Stomach (tissue), 4 donors: ENCODE measurements at regions not wholly inside any gene's neighbourhood (a gene's known extent, or its start where the extent isn't known, plus 50 kb on each side); places are given as distances from the start of the nearest gene placed in this dataset.

Experiments
- POLR2A ChIP-seq, 4 donors: fragments of 450-650 bp; IDR thresholded peaks; one replicate each; pipeline ENCODE4 v1.6.1; 2016; ENCODE audit warnings: antibody characterized with exemption in 4 of 4, control low read depth in 2 of 4, mild to moderate bottlenecking in 1 of 4, moderate library complexity in 1 of 4
- POLR2AphosphoS5 ChIP-seq, 3 donors: sonication (generic); formaldehyde crosslinking; IDR thresholded peaks; one replicate each; pipeline ENCODE4 v1.6.1; 2016; ENCODE audit warnings: antibody characterized with exemption in 3 of 3
- TF ChIP-seq, protein P1 (sequence below), 7 experiments: fragments of 450-650 bp in 4 of 7; fragments of 200-600 bp in 3 of 7; sonication (generic) in 3 of 7; IDR thresholded peaks; one replicate each; pipeline ENCODE4 v1.5.1; 2016 to 2019; ENCODE audit warnings: antibody characterized with exemption in 7 of 7, control low read depth in 2 of 7, mild to moderate bottlenecking in 1 of 7

- TF ChIP-seq, protein P1, sequence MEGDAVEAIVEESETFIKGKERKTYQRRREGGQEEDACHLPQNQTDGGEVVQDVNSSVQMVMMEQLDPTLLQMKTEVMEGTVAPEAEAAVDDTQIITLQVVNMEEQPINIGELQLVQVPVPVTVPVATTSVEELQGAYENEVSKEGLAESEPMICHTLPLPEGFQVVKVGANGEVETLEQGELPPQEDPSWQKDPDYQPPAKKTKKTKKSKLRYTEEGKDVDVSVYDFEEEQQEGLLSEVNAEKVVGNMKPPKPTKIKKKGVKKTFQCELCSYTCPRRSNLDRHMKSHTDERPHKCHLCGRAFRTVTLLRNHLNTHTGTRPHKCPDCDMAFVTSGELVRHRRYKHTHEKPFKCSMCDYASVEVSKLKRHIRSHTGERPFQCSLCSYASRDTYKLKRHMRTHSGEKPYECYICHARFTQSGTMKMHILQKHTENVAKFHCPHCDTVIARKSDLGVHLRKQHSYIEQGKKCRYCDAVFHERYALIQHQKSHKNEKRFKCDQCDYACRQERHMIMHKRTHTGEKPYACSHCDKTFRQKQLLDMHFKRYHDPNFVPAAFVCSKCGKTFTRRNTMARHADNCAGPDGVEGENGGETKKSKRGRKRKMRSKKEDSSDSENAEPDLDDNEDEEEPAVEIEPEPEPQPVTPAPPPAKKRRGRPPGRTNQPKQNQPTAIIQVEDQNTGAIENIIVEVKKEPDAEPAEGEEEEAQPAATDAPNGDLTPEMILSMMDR (IDR thresholded peaks at IDR 0.05), result no peak
- no peak for TF ChIP-seq POLR2A (IDR thresholded peaks at IDR 0.05)
- no peak for TF ChIP-seq POLR2AphosphoS5 (IDR thresholded peaks at IDR 0.05)
Measured at GRCh38 chr20:50395914-50396488, 114.2 kb upstream of the PTPN1 start.
